ENCODE measurements at regions not wholly inside any gene's neighbourhood (a gene's known extent, or its start where the extent isn't known, plus 50 kb on each side); places are given as distances from the start of the nearest gene placed in this dataset.

- TF ChIP-seq CTCF (IDR thresholded peaks at IDR 0.05) (no peak), POLR2A (IDR thresholded peaks at IDR 0.05) (no peak)
Measured at GRCh38 chr6:100181309-100181708, 187.3 kb upstream of the MCHR2 start.

Measured in ovary (tissue), 3 donors.